ENCODE measurements at regions not wholly inside any gene's neighbourhood (a gene's known extent, or its start where the extent isn't known, plus 50 kb on each side); places are given as distances from the start of the nearest gene placed in this dataset.

DNA sequence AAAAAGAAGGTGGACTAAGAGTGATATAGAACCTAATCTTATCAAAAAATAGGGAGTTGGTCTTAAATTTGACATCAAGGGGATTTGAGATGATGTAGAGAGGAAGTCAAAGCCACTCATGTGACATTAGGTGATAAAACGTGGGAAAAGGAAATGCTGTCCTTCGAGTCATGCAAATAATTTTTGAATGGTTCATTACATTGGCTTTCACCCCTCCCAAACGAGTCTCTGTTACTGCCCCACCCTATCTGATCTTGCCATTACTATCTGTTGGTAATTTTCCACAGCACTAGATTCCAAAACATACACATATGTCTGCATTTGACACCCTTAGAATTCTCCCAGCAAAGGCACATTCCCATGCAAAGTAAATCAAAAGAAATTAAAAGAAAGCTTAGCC, 531.1 kb upstream of the ADAMTS5 start:
- TF ChIP-seq, protein P1, sequence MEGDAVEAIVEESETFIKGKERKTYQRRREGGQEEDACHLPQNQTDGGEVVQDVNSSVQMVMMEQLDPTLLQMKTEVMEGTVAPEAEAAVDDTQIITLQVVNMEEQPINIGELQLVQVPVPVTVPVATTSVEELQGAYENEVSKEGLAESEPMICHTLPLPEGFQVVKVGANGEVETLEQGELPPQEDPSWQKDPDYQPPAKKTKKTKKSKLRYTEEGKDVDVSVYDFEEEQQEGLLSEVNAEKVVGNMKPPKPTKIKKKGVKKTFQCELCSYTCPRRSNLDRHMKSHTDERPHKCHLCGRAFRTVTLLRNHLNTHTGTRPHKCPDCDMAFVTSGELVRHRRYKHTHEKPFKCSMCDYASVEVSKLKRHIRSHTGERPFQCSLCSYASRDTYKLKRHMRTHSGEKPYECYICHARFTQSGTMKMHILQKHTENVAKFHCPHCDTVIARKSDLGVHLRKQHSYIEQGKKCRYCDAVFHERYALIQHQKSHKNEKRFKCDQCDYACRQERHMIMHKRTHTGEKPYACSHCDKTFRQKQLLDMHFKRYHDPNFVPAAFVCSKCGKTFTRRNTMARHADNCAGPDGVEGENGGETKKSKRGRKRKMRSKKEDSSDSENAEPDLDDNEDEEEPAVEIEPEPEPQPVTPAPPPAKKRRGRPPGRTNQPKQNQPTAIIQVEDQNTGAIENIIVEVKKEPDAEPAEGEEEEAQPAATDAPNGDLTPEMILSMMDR (conservative IDR thresholded peaks at IDR 0.05; ENCODE audit: low read depth in 2 of 2) = no peak
- no peak for TF ChIP-seq EZH2 (IDR thresholded peaks at IDR 0.05; ENCODE audit: low read depth, unreplicated experiment)
- no peak for TF ChIP-seq POLR2AphosphoS5 (IDR thresholded peaks at IDR 0.05; ENCODE audit: low read depth)
- TF ChIP-seq, protein P2, sequence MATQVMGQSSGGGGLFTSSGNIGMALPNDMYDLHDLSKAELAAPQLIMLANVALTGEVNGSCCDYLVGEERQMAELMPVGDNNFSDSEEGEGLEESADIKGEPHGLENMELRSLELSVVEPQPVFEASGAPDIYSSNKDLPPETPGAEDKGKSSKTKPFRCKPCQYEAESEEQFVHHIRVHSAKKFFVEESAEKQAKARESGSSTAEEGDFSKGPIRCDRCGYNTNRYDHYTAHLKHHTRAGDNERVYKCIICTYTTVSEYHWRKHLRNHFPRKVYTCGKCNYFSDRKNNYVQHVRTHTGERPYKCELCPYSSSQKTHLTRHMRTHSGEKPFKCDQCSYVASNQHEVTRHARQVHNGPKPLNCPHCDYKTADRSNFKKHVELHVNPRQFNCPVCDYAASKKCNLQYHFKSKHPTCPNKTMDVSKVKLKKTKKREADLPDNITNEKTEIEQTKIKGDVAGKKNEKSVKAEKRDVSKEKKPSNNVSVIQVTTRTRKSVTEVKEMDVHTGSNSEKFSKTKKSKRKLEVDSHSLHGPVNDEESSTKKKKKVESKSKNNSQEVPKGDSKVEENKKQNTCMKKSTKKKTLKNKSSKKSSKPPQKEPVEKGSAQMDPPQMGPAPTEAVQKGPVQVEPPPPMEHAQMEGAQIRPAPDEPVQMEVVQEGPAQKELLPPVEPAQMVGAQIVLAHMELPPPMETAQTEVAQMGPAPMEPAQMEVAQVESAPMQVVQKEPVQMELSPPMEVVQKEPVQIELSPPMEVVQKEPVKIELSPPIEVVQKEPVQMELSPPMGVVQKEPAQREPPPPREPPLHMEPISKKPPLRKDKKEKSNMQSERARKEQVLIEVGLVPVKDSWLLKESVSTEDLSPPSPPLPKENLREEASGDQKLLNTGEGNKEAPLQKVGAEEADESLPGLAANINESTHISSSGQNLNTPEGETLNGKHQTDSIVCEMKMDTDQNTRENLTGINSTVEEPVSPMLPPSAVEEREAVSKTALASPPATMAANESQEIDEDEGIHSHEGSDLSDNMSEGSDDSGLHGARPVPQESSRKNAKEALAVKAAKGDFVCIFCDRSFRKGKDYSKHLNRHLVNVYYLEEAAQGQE (IDR thresholded peaks at IDR 0.05; ENCODE audit: unreplicated experiment) = no peak
- no peak for TF ChIP-seq STAT1 (IDR thresholded peaks at IDR 0.05; ENCODE audit: unreplicated experiment)
- no peak for TF ChIP-seq ZNF114 (CRISPR knock-in tag; IDR thresholded peaks at IDR 0.05)
- no peak for TF ChIP-seq EZH2phosphoT487 (IDR thresholded peaks at IDR 0.05; ENCODE audit: unreplicated experiment)
- no peak for TF ChIP-seq CREB1 (CRISPR knock-in tag; IDR thresholded peaks at IDR 0.05; ENCODE audit: low read depth)
- no peak for TF ChIP-seq NANOG (IDR thresholded peaks at IDR 0.05; ENCODE audit: borderline replicate concordance)
- TF ChIP-seq, protein P3, sequence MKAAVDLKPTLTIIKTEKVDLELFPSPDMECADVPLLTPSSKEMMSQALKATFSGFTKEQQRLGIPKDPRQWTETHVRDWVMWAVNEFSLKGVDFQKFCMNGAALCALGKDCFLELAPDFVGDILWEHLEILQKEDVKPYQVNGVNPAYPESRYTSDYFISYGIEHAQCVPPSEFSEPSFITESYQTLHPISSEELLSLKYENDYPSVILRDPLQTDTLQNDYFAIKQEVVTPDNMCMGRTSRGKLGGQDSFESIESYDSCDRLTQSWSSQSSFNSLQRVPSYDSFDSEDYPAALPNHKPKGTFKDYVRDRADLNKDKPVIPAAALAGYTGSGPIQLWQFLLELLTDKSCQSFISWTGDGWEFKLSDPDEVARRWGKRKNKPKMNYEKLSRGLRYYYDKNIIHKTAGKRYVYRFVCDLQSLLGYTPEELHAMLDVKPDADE (IDR thresholded peaks at IDR 0.05) = no peak

Data from GM23338 (cell line).